ENCODE measurements at regions not wholly inside any gene's neighbourhood (a gene's known extent, or its start where the extent isn't known, plus 50 kb on each side); places are given as distances from the start of the nearest gene placed in this dataset.

GRCh38 chr5:74064911-74065310, 438.9 kb downstream of the ARHGEF28 start:
- no peak for DNase-seq (ENCODE audit: low spot score, unreplicated experiment)
- Mint-ChIP-seq H3K36me3 (ENCODE audit: insufficient read depth) (no peaks in the 10 kb centered on the region), H3K27ac (no peak overlapping the region), H3K27me3 (no peaks in the 10 kb centered on the region), H3K9me3 (ENCODE audit: low read depth) (peaks cover 3% of the 10 kb centered on the region), H3K4me1 (ENCODE audit: low read depth) (no peaks in the 10 kb centered on the region), H3K4me3 (ENCODE audit: low read depth) (no peak overlapping the region)
- TF ChIP-seq CTCF (IDR thresholded peaks at IDR 0.05; ENCODE audit: unreplicated experiment): no peak

- no peaks in the 10 kb centered on the region for H3K4me1 Mint-ChIP-seq (ENCODE audit: low read depth)
- no peak overlapping the region for H3K4me3 Mint-ChIP-seq (ENCODE audit: low read depth)
- no peak for TF ChIP-seq CTCF (IDR thresholded peaks at IDR 0.05; ENCODE audit: unreplicated experiment)
- H3K9me3 Mint-ChIP-seq (ENCODE audit: low read depth): peaks cover 3% of the 10 kb centered on the region
- H3K27me3 Mint-ChIP-seq: no peaks in the 10 kb centered on the region
- DNase-seq (ENCODE audit: low spot score, unreplicated experiment): no peak
- H3K36me3 Mint-ChIP-seq (ENCODE audit: insufficient read depth): no peaks in the 10 kb centered on the region
- no peak overlapping the region for H3K27ac Mint-ChIP-seq
Measured at GRCh38 chr5:74064225-74064624, 438.2 kb downstream of the ARHGEF28 start.

- Mint-ChIP-seq H3K4me3 (ENCODE audit: low read depth) (no peak overlapping the region), H3K27me3 (no peaks in the 10 kb centered on the region), H3K9me3 (ENCODE audit: low read depth) (peaks cover 3% of the 10 kb centered on the region), H3K27ac (no peak overlapping the region), H3K4me1 (ENCODE audit: low read depth) (no peaks in the 10 kb centered on the region), H3K36me3 (ENCODE audit: insufficient read depth) (no peaks in the 10 kb centered on the region)
- no peak for TF ChIP-seq CTCF (IDR thresholded peaks at IDR 0.05; ENCODE audit: unreplicated experiment)
- DNase-seq (ENCODE audit: low spot score, unreplicated experiment): no peak
Measured at GRCh38 chr5:74063821-74064220, 437.8 kb downstream of the ARHGEF28 start.

GRCh38 chr5:74063346-74063745, 437.4 kb downstream of the ARHGEF28 start:
- no peaks in the 10 kb centered on the region for H3K4me1 Mint-ChIP-seq (ENCODE audit: low read depth)
- H3K4me3 Mint-ChIP-seq (ENCODE audit: low read depth): no peak overlapping the region
- peaks cover 3% of the 10 kb centered on the region for H3K9me3 Mint-ChIP-seq (ENCODE audit: low read depth)
- H3K36me3 Mint-ChIP-seq (ENCODE audit: insufficient read depth): no peaks in the 10 kb centered on the region
- H3K27me3 Mint-ChIP-seq: no peaks in the 10 kb centered on the region
- no peak for DNase-seq (ENCODE audit: low spot score, unreplicated experiment)
- H3K27ac Mint-ChIP-seq: no peak overlapping the region
- no peak for TF ChIP-seq CTCF (IDR thresholded peaks at IDR 0.05; ENCODE audit: unreplicated experiment)

GRCh38 chr5:74061292-74061691, 435.3 kb downstream of the ARHGEF28 start:
- H3K27me3 Mint-ChIP-seq: no peaks in the 10 kb centered on the region
- H3K9me3 Mint-ChIP-seq (ENCODE audit: low read depth): peaks cover 3% of the 10 kb centered on the region
- no peak for DNase-seq (ENCODE audit: low spot score, unreplicated experiment)
- no peak overlapping the region for H3K4me3 Mint-ChIP-seq (ENCODE audit: low read depth)
- no peak for TF ChIP-seq CTCF (IDR thresholded peaks at IDR 0.05; ENCODE audit: unreplicated experiment)
- no peak overlapping the region for H3K27ac Mint-ChIP-seq
- H3K36me3 Mint-ChIP-seq (ENCODE audit: insufficient read depth): no peaks in the 10 kb centered on the region
- H3K4me1 Mint-ChIP-seq (ENCODE audit: low read depth): no peaks in the 10 kb centered on the region
